ENCODE measurements at regions not wholly inside any gene's neighbourhood (a gene's known extent, or its start where the extent isn't known, plus 50 kb on each side); places are given as distances from the start of the nearest gene placed in this dataset.
"Not testable (repeated sequence)": the region's sequence is repeated elsewhere in the genome, so short reads cannot be mapped to it uniquely, and the experiment has no call there.

DNA sequence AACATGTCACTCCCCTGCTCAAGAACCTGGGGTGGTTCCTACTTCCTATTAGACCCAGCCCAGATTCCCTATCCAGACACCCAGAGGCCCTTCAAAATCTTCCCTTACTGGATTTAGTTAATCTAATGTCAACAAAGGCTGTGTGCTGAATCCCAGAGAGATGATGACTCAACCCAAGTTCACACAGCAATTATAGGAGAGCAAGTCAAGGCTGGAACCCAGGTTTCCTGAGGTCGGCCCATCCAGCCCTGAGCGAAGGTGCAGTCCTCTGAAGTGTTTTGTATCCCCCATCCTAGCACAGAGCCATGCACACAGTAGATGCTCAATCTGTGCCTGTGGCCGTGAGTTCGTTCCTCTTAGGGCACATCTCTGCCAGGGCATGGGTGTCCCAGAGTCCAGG lies 452.1 kb downstream of the GOLGA6L6 start:
- not testable (repeated sequence) for DNase-seq (ENCODE audit: low read depth in 2 of 2)

DNA sequence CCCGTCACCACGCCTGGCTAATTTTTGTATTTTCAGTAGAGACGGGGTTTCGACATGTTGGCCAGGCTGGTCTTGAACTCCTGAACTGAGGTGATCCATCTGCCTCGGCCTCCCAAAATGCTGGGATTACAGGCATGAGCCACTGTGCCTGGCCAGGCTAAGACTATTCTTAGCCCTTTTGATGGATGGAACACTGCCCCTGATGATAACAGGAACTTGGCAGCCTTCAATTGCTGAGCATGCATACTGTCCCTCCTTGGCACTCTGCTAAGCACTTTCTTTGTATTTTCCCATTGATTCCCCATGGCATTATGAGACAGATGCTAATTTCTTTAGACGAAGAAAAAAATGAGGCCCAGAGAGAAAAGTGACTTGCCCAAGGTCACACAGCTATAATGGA lies 457.6 kb downstream of the GOLGA6L6 start:
- not testable (repeated sequence) for DNase-seq (ENCODE audit: low read depth in 2 of 2)

DNA sequence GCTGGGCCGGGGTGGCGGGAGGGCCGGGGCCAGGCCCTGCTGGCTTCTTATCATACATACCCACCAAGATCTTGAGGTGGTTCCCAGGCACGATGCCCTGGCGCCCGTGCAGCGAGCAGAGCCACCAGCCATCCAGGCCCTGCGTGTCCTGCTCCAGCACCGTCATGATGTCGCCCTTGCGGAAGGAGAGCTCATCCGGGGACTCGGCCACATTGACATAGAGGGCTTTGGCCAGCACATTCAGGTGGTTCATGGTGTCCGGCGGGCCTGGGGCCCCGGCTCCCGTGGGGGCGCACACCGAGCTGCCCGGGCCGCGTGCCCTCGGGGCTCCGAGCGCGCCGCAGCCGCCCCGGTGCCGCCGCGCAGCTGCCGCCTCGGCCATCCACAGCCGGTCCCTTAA lies 467.5 kb downstream of the GOLGA6L6 start:
- not testable (repeated sequence) for DNase-seq (ENCODE audit: low read depth in 2 of 2)

DNA sequence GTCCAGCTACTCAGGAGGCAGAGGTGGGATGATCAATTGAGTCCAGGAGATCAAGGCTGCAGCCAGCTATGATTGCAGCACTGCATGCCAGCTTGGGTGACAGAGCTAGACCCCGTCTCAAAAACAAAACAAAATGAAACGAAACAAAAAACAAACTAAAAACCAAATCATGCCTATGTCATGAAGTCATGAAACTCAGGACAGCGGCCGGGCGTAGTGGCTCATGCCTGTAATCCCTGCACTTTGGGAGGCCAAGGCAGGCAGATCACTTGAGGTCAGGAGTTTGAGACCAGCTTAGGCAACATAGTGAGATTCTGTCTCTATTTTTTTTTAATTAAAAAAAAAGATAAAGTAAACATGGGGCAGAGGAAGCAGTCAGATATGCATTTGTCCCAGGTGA lies 472.6 kb downstream of the GOLGA6L6 start:
- not testable (repeated sequence) for DNase-seq (ENCODE audit: low read depth in 2 of 2)

DNA sequence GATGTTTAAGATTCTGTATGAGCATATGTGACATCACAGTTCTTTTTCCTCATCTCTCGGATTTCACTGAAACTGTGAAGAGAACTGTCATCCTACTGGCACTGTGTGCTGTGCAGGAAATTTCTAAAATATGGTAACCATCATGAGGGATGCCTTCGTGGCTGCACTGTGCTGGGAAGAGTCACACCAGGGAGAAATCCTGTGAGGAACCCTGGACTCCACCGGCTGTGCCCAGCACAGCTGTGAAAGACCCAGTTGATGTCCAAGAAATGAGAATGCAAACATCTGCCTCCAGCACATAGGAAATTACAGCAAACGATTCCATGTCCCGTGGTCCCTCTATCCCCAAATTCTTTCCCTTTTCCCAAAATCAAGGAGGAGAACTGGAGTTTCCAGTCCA lies 475.4 kb downstream of the GOLGA6L6 start:
- DNase-seq (ENCODE audit: low read depth in 2 of 2), result not testable (repeated sequence)

DNA sequence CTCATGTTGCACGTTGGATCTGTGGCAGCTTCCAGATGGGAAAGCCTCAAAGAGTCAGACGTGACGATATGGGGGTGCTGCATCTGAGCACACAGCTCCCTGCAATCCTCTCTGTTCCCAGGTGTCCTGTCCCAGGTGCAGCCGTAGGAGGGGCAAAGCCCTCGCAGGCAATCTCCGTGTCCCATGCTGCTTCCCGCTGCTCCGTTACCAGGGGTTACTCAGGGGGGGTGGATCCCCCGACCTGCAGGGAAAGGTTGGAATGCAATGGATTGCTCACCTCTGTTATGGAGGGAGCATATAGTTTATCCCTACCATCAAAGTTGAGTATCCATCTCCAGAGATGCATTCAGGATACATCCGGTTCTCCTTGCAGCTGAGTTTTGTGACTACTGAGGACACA lies 476.1 kb downstream of the GOLGA6L6 start:
- not testable (repeated sequence) for DNase-seq (ENCODE audit: low read depth in 2 of 2)

DNA sequence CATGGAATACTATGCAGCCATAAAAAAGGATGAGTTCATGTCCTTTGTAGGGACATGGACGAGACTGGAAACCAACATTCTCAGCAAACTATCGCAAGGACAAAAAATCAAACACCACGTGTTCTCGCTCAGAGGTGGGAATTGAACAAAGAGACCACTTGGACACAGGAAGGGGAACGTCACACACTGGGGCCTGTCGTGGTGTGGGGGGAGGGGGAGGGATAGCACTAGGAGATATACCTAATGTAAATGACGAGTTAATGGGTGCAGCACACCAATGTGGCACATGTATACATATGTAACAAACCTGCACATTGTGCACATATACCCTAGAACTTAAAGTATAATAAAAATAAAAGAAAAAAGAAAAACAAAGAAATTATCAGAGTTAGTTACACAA lies 478.4 kb downstream of the GOLGA6L6 start:
- DNase-seq (ENCODE audit: low read depth in 2 of 2), result not testable (repeated sequence)

DNA sequence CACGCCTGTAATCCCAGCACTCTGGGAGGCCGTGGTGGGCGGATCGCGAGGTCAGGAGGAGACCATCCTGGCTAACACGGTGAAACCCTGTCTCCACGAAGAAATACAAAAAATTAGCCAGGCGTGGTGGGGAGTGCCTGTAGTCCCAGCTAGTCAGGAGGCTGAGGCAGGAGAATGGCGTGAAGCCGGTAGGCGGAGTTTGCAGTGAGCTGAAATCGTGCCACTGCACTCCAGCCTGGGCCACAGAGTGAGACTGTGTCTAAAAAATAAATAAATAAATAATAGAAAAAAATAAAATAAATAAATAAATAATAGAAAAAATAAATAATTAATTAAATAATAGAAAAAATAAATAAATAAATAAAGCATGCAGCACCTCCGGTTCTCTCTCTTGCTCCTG lies 480.8 kb downstream of the GOLGA6L6 start:
- not testable (repeated sequence) for DNase-seq (ENCODE audit: low read depth in 2 of 2)

DNA sequence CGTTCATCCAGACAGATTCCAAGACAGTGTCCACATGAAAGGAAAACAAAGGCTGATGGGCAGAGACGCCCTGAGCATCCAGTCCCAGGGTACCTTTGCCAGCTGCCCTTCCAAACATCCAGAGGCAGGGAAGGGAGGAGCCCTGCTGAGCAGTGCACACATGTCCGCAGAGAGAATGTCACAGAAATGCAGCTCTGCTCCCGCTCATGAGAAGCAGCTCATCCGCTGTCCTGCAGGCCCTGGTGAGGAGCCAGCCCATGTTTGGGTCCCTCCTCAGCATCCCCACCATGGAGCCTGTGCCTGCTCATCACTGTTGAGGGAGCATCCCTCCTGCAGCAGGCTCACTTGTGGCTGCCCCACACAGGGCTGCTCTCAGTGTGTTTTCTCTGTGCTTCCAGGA lies 484.7 kb downstream of the GOLGA6L6 start:
- not testable (repeated sequence) for DNase-seq (ENCODE audit: low read depth in 2 of 2)

DNA sequence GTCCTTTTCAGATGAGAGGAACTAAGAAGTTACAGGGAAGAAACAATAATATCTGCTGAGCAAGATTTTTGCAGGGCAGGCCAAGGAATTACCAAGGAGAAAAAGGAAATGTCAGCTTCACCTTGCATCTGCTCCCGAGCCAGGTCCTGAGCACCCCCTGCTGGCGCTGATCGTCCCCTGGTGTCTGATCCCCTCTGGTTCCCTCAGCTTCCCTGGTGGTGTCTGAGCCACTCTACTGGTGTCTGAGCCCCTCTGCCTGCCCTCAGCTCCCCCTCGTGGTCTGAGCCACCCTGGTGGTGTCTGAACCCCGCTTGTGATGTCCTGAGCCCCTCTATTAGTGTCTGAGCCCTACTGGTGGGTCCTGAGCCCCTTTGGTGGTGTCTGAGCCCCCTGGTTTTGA lies 485.7 kb downstream of the GOLGA6L6 start:
- DNase-seq (ENCODE audit: low read depth in 2 of 2), result not testable (repeated sequence)

DNA sequence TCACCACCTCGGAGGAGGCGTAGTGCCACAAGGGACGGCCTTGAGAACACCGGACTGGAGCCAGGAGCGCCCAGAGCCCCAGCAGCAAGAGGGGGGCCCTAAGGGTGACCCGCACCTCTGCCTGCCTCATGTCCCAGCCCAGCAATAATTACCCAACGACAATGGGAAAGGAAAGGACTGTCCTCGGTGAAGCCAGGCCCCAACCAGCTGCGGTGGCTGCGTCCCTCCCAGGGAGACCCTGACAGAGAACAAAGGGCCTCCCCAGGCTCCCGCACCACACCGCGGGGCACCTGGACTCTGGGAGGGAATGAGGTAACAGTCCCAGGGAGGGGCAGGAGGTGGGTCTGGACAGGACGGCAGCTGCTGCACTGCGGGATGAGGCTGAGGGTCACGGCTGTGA lies 493.4 kb downstream of the GOLGA6L6 start:
- DNase-seq (ENCODE audit: low read depth in 2 of 2), result not testable (repeated sequence)

DNA sequence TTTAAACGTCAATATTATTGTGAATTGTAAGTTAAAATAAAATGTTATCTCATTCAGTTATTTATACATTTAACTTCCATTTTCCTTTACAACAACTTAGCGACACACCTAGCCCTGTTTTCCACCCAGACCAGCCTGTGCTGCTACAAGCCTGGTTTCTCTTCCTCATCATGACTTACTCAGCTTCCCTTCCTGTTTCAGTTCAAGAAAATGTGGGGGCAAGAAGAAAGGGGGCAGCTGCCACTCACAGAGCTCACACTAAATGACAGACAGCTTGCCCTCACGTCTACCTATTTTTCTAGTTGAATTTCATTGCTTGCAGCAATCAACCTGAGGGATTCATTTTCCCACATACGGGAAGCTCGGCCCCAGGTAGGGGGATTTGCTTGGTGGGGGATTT lies 496.4 kb downstream of the GOLGA6L6 start:
- DNase-seq (ENCODE audit: low read depth in 2 of 2), result not testable (repeated sequence)

DNA sequence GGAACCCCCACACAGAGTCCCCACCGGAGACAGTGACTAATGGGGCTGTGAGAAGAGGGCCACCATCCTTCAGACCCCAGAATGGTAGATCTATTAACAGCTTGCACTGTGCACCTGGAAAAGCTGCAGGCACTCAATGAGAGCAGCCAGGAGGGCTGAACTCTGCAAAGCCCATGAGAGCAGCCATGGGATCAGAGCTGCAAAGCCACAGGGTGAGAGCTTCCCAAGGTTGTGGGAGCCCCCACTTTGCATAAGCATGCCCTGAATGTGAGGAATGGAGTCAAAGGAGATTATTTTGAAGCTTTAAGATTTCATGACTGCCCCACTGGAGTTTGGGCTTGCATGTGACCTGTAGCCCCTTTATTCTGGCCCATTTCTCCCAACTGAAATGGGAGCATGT lies 500.9 kb downstream of the GOLGA6L6 start:
- DNase-seq (ENCODE audit: low read depth in 2 of 2), result not testable (repeated sequence)

DNA sequence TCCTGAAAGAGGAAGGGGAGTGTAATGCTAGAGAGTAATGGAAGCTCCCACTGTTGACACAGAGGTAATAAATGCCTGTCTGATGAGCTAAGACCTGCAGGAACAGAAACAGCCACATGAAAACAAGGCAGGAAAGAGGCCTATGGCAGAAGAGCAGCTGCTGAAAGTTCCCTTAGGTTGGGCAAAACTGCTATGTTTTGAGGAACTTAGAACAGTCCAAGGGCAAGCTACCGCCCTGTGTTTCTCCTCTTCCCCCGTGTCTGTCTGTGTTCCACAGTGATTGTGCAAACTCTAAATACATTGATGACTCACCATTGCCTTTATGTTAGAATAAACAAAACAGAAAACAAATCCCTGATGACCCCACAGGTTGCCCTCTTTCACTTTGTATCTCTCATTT lies 516.6 kb downstream of the GOLGA6L6 start:
- not testable (repeated sequence) for DNase-seq (ENCODE audit: low read depth in 2 of 2)

DNA sequence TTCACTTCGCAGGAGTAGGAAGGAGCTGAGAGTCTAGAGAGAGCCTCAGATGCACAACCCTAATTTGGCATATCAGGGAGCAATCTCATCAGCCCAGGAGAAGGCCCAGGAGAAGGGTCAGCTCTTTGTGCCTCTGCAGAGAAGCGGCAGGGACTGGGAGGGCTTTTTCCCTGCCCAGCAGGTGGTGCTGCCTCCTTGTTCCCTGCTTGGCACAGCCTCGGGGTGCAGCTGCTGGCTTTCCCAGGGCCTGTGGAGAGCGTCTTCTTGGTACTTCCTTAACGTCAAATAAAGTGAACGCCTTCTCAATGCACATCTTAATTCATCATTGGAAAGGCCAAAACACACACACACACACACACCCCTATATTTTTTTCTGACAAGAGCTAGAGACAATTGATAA lies 519.3 kb downstream of the GOLGA6L6 start:
- DNase-seq (ENCODE audit: low read depth in 2 of 2), result not testable (repeated sequence)

DNA sequence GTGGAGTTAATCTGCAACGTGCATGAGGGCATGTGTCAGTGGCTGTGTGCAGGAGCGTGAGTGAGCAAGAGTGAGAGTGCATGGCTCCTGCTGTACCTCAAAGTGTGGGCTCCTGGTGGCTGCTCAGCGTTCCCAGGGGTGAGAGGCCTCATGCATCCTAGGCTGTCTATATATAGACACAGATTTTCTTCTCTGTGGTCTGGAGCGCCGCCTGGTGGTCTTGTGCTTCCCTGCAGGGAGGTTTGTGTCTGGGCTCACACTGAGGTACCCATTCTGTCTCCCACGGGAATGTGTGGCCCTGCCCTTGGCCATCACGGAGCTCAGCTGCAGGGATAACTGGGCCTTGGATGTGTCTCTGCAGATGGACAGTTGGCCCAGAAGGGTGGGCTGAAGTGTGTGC lies 520.2 kb downstream of the GOLGA6L6 start:
- DNase-seq (ENCODE audit: low read depth in 2 of 2), result not testable (repeated sequence)

DNA sequence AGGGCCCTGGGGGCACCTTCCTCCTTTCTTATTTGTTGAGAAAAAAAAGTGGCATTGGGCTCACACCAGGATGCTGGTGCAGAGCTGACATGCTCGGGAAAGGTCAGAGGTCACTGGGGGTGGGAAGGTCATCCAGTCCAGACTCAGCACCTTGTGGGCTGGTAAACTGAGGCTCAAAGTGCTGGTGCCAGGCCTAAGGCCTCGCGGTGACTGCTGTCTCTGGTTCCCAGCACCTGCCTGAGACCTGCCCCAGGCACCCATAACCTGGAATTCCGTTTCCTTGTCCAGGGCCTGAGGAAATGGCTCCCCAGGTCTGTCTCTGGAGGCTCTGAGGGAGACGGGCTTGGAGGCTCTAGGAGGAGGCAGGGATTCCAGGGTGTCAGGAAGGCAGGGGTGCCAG lies 521.0 kb downstream of the GOLGA6L6 start:
- DNase-seq (ENCODE audit: low read depth in 2 of 2), result not testable (repeated sequence)

DNA sequence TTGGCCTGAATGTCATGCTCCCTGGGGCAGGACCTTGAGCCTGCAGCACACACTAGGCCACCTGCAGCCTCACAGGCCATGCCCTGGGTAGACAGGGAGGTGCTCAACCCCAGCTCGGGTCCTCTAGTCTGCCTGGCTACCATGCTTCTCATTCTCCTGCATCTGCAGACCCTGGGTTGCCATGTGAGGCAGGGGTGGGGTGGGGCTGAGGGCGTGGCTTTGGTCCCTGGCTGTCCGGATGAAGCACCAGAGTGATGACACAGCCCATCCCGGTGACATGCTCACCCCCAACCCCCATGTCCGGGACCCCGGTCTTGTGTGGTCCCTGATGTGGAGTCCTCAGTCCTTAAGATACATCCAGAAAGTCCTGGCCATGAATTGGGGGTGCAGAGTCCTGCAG lies 521.8 kb downstream of the GOLGA6L6 start:
- DNase-seq (ENCODE audit: low read depth in 2 of 2), result not testable (repeated sequence)

DNA sequence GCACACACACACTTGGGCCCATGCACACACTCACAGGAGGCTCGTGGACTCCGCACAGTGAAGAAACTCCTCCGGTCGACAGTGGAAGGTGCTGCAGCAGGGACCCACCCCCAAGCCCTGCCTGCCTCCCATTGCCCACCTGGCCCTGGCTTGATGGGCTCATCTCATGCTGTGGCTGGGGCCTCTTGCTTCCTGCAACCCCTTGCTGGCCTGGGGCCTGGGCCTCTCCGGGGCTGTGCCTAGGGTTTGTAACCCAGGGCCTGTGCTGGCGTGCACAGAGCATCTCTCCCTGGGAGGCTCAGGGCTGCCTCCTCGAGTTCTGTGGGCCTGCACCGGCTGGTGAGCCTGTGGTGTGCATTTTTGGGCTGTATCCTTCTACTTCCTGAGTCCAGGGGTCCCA lies 524.0 kb downstream of the GOLGA6L6 start:
- not testable (repeated sequence) for DNase-seq (ENCODE audit: low read depth in 2 of 2)

DNA sequence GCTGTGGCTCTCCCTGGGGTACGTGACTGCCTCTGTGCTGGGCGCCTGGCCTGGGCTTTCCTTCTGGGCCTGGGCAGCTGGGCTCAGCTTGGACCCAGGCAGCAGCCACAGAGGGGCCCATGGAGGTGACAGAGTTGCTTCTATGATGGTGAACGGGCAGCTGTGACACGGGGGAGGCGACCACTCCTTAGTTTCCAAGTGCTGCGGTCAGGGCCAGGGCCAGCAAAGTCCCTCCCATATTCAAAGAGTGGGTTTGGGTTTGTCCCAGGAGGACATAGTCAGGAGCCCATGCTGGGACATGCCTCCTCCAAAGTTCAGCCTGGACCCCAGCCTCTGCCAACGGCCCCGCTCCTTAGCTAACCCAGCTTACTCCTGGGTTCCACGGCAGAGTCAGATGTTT lies 524.7 kb downstream of the GOLGA6L6 start:
- not testable (repeated sequence) for DNase-seq (ENCODE audit: low read depth in 2 of 2)

DNA sequence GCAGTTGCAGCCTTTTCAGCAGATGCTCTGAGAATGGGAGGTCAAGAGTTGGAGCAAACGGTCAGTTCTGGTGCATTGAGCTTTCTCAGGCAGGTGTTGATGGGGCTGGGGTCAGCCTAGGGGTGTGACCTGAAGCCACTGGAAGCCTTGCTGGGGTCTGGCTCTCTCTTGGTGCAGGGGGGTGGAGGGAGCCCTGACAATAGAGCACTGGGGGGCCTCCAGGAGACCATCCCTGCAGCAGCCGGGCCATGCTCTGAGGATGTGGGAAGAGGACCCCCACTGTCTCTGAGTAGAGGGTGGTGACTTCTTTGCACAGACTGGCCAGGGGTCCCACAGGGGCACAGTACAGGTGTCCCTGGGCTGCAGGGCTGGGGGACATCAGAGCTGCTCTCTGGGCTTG lies 528.8 kb downstream of the GOLGA6L6 start:
- not testable (repeated sequence) for DNase-seq (ENCODE audit: low read depth in 2 of 2)

DNA sequence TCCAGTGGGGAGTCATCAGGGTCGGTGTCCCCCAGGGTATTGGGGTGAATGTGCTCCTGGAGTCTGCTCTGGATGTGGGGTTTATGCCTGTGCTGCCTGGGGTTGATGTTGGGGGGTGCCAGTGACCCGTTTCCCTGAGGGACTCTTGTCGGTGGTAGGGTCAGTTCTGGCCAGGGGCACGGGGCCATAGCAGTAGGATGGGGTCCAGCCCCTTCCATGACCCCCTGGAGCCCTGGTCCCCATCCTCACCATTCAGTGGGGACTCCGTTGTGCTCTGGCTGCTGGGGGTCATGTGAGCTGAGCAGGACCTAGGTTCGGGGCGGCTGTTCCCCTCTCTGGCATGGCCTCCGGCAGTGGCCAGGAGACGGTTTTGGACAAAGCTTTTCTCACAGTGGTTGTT lies 530.8 kb downstream of the GOLGA6L6 start:
- DNase-seq (ENCODE audit: low read depth in 2 of 2), result not testable (repeated sequence)

DNA sequence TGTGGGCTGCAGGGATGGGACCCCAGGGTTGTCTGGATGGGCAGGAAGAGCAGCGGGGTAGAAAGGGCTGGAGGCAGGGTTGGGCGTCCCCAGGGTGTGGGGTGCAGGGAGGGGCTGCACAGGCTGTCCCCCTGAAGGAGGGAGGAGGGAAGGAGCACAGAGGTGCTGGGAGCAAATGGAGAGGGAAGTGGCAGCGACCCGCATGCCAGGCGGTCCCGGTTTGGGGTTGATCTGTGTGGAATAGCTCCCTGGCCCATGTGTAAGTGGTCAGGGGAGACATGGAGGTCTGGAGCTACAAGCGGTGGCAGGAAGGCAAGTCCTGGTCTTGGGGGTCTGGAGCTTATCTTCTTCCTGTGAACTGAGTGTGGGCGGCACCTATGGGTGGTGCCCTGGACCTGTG lies 532.0 kb downstream of the GOLGA6L6 start:
- DNase-seq (ENCODE audit: low read depth in 2 of 2), result not testable (repeated sequence)

DNA sequence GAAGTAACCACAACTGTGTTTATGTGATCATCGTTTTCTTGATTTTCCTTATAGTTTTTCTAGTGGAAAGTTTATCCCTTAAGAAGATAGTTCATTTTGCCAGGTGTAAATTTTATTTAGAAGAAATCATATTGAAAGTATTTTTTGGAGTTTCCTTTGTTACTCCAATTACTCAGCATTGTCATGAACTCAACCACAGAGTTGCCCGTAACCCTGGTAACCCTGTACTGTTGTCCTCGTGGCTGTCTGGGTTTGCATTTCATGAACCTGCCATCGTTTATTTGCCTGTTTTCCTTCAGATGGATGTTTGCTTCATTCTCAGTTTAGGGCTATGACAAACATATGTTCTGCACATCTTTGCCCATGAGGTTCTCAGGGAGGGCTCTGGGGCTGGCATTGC lies 534.3 kb downstream of the GOLGA6L6 start:
- DNase-seq (ENCODE audit: low read depth in 2 of 2), result not testable (repeated sequence)

Data from stimulated activated CD4-positive, alpha-beta T cell treated with anti-CD3 and anti-CD28 coated beads, Interleukin-1b, Interleukin-23, amount 100 ng/mL, for 1 hour (primary cell).